H9 (cell line): ENCODE measurements at regions not wholly inside any gene's neighbourhood (a gene's known extent, or its start where the extent isn't known, plus 50 kb on each side); places are given as distances from the start of the nearest gene placed in this dataset.

Source experiments
- DNase-seq: peaks from one replicate; pipeline ENCODE4 v3.0.0-alpha.2; 2017
- H2AFZ ChIP-seq: one replicate; pipeline ENCODE4 v1.6.1; 2013; ENCODE audit warnings: mild to moderate bottlenecking, low read length, control low read depth, moderate library complexity
- H2AK5ac ChIP-seq: 2 replicates; pipeline ENCODE4 v1.6.1; 2013; ENCODE audit warnings: low read length, control low read depth, mixed read lengths; ENCODE audit not compliant: insufficient read length
- H2BK120ac ChIP-seq: one replicate; pipeline ENCODE4 v1.6.1; 2013; ENCODE audit warnings: low read depth, mild to moderate bottlenecking, low read length, control low read depth, inconsistent platforms; ENCODE audit not compliant: poor library complexity, severe bottlenecking
- H2BK12ac ChIP-seq: 2 replicates; pipeline ENCODE4 v1.6.1; 2013; ENCODE audit warnings: low read length, control low read depth, mixed read lengths, low read depth; ENCODE audit not compliant: insufficient read length
- H2BK15ac ChIP-seq: 2 replicates; pipeline ENCODE4 v1.6.1; 2013; ENCODE audit warnings: low read depth, low read length, control low read depth
- H2BK20ac ChIP-seq: one replicate; pipeline ENCODE4 v1.6.1; 2013; ENCODE audit warnings: low read depth, mild to moderate bottlenecking, low read length, control low read depth, inconsistent platforms; ENCODE audit not compliant: poor library complexity, severe bottlenecking
- H2BK5ac ChIP-seq: 2 replicates; pipeline ENCODE4 v1.6.1; 2013; ENCODE audit warnings: low read length, control low read depth, mixed read lengths; ENCODE audit not compliant: insufficient read length
- H3K14ac ChIP-seq: 2 replicates; pipeline ENCODE4 v1.6.1; 2013; ENCODE audit warnings: low read length, control low read depth; ENCODE audit not compliant: insufficient read depth
- H3K18ac ChIP-seq: 2 replicates; pipeline ENCODE4 v1.6.1; 2013; ENCODE audit warnings: low read depth, mild to moderate bottlenecking, mixed read lengths, low read length, control low read depth; ENCODE audit not compliant: insufficient read length
- H3K23ac ChIP-seq: 2 replicates; pipeline ENCODE4 v1.6.1; 2013; ENCODE audit warnings: low read length, control low read depth, mixed read lengths, low read depth; ENCODE audit not compliant: insufficient read length
- H3K23me2 ChIP-seq: 2 replicates; pipeline ENCODE4 v1.6.1; 2013; ENCODE audit warnings: low read depth, mild to moderate bottlenecking, mixed read lengths, low read length, control low read depth; ENCODE audit not compliant: insufficient read length, poor library complexity, severe bottlenecking
- H3K27ac ChIP-seq: 2 replicates; pipeline ENCODE4 v1.5.1; 2013; ENCODE audit warnings: low read length, control low read depth, mixed read lengths, low read depth; ENCODE audit not compliant: insufficient read length
- H3K27me3 ChIP-seq: 2 replicates; pipeline ENCODE4 v1.6.1; 2013; ENCODE audit warnings: low read length, control low read depth, inconsistent platforms; ENCODE audit not compliant: insufficient read depth
- H3K4ac ChIP-seq: 2 replicates; pipeline ENCODE4 v1.6.1; 2013; ENCODE audit warnings: low read depth, mild to moderate bottlenecking, control low read depth, inconsistent platforms, low read length, moderate library complexity
- H3K4me1 ChIP-seq: 2 replicates; pipeline ENCODE4 v1.6.1; 2013; ENCODE audit warnings: low read length, control low read depth, inconsistent platforms; ENCODE audit not compliant: insufficient read depth
- H3K4me2 ChIP-seq: 2 replicates; pipeline ENCODE4 v1.6.1; 2013; ENCODE audit warnings: low read length, control low read depth, mixed read lengths; ENCODE audit not compliant: insufficient read length, insufficient read depth
- H3K56ac ChIP-seq: 2 replicates; pipeline ENCODE4 v1.6.1; 2013; ENCODE audit warnings: low read depth, mild to moderate bottlenecking, mixed read lengths, low read length, control low read depth; ENCODE audit not compliant: insufficient read length
- H3K79me1 ChIP-seq: 2 replicates; pipeline ENCODE4 v1.6.1; 2013; ENCODE audit warnings: low read depth, mild to moderate bottlenecking, moderate library complexity, low read length, control low read depth, inconsistent platforms; ENCODE audit not compliant: insufficient read depth, poor library complexity, severe bottlenecking
- H3K79me2 ChIP-seq: 2 replicates; pipeline ENCODE4 v1.6.1; 2013; ENCODE audit warnings: low read length, control low read depth, inconsistent platforms; ENCODE audit not compliant: insufficient read depth
- H3K9ac ChIP-seq: 2 replicates; pipeline ENCODE4 v1.6.1; 2013; ENCODE audit warnings: low read length, control low read depth, mixed read lengths; ENCODE audit not compliant: insufficient read length; ENCODE audit errors: extremely low read depth
- H3K9me3 ChIP-seq: one replicate; pipeline ENCODE4 v1.6.1; 2013; ENCODE audit warnings: low read depth, low read length, inconsistent platforms; ENCODE audit not compliant: control insufficient read depth
- H3T11ph ChIP-seq: one replicate; pipeline ENCODE4 v1.6.1; 2013; ENCODE audit warnings: mild to moderate bottlenecking, low read length, control low read depth, inconsistent platforms
- H4K20me1 ChIP-seq: one replicate; pipeline ENCODE4 v1.6.1; 2013; ENCODE audit not compliant: control insufficient read depth, insufficient read length, insufficient read depth
- H4K5ac ChIP-seq: 2 replicates; pipeline ENCODE4 v1.6.1; 2013; ENCODE audit warnings: low read depth, mild to moderate bottlenecking, mixed read lengths, low read length, control low read depth; ENCODE audit not compliant: insufficient read length
- H4K8ac ChIP-seq: replicated peaks from 2 replicates; pipeline ENCODE4 v1.6.1; 2013; ENCODE audit warnings: low read length, control low read depth, mixed read lengths, low read depth; ENCODE audit not compliant: insufficient read length
- H4K91ac ChIP-seq: 2 replicates; pipeline ENCODE4 v1.6.1; 2013; ENCODE audit warnings: low read depth, mild to moderate bottlenecking, moderate library complexity, mixed read lengths, low read length, control low read depth; ENCODE audit not compliant: insufficient read length
- H3K27ac Mint-ChIP-seq, 3 experiments: 2 replicates in 2 of 3; 3 replicates in 1 of 3; pipeline ENCODE4 v1.8.0; 2020 to 2021; ENCODE audit warnings: mixed read lengths in 3 of 3, mild to moderate bottlenecking in 1 of 3, moderate library complexity in 1 of 3
- H3K27me3 Mint-ChIP-seq: 2 replicates; pipeline ENCODE4 v1.8.0; 2021; ENCODE audit warnings: low read depth, mild to moderate bottlenecking, moderate library complexity, mixed read lengths
- H3K36me3 Mint-ChIP-seq, 3 experiments: 2 replicates in 2 of 3; 3 replicates in 1 of 3; pipeline ENCODE4 v1.8.0; 2020 to 2021; ENCODE audit warnings: low read depth in 3 of 3, mixed read lengths in 3 of 3; ENCODE audit not compliant: insufficient read depth in 1 of 3
- H3K4me1 Mint-ChIP-seq, 2 experiments: 2 replicates each; pipeline ENCODE4 v1.8.0; 2020; ENCODE audit warnings: mixed read lengths in 2 of 2
- H3K4me3 Mint-ChIP-seq, 2 experiments: 2 replicates in 1 of 2; 3 replicates in 1 of 2; pipeline ENCODE4 v1.8.0; 2020 to 2021; ENCODE audit warnings: mild to moderate bottlenecking in 2 of 2, mixed read lengths in 2 of 2, moderate library complexity in 1 of 2
- H3K9me3 Mint-ChIP-seq, 2 experiments: 2 replicates in 1 of 2; 3 replicates in 1 of 2; pipeline ENCODE4 v1.8.0; 2020; ENCODE audit warnings: mild to moderate bottlenecking in 2 of 2, mixed read lengths in 2 of 2, moderate library complexity in 1 of 2
- WGBS: extraction: QIAGEN DNeasy Blood & Tissue Kit; methylation state at CpG from one replicate; pipeline ENCODE4 v1.1.7; 2013; ENCODE audit warnings: missing lambda C conversion rate, low lambda C conversion rate, mixed read lengths; ENCODE audit not compliant: insufficient read length; ENCODE audit errors: extremely low coverage; 5-methylcytosine and 5-hydroxymethylcytosine counted together
- TF ChIP-seq, protein P1 (sequence below): fragments of 200-600 bp; sonication (generic); conservative IDR thresholded peaks from 3 replicates; pipeline ENCODE4 v1.8.0; 2021; ENCODE audit warnings: antibody characterized with exemption, mild to moderate bottlenecking

- Histone ChIP-seq H3K23me2 (no peaks in the 10 kb centered on the region), H2AK5ac (no peak overlapping the region), H2BK15ac (no peak overlapping the region), H3K4ac (no peak overlapping the region), H4K91ac (no peak overlapping the region), H3K23ac (no peak overlapping the region), H3K56ac (no peak overlapping the region), H3K9me3 (no peaks in the 10 kb centered on the region), H2AFZ (no peak overlapping the region), H3K27ac (no peak overlapping the region), H2BK12ac (no peak overlapping the region), H3K79me2 (no peaks in the 10 kb centered on the region), H3K4me1 (no peaks in the 10 kb centered on the region), H3K4me2 (no peak overlapping the region), H4K5ac (no peak overlapping the region), H3K14ac (no peak overlapping the region), H3T11ph (no peak overlapping the region), H4K8ac (no peak overlapping the region), H4K20me1 (no peaks in the 10 kb centered on the region), H3K27me3 (no peaks in the 10 kb centered on the region), H2BK120ac (no peak overlapping the region), H2BK20ac (no peak overlapping the region), H3K9ac (no peak overlapping the region), H3K79me1 (no peaks in the 10 kb centered on the region), H2BK5ac (no peak overlapping the region), H3K18ac (no peak overlapping the region)
- TF ChIP-seq, protein P1, sequence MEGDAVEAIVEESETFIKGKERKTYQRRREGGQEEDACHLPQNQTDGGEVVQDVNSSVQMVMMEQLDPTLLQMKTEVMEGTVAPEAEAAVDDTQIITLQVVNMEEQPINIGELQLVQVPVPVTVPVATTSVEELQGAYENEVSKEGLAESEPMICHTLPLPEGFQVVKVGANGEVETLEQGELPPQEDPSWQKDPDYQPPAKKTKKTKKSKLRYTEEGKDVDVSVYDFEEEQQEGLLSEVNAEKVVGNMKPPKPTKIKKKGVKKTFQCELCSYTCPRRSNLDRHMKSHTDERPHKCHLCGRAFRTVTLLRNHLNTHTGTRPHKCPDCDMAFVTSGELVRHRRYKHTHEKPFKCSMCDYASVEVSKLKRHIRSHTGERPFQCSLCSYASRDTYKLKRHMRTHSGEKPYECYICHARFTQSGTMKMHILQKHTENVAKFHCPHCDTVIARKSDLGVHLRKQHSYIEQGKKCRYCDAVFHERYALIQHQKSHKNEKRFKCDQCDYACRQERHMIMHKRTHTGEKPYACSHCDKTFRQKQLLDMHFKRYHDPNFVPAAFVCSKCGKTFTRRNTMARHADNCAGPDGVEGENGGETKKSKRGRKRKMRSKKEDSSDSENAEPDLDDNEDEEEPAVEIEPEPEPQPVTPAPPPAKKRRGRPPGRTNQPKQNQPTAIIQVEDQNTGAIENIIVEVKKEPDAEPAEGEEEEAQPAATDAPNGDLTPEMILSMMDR = no peak
- no peak overlapping the region; a peak in 1 of 7 replicates for H3K27ac Mint-ChIP-seq
- DNase-seq = no peak
- no CpG with 5 or more reads among the region's 7 CpGs for WGBS
- peaks cover 0 to 13% (median 7%) of the 10 kb centered on the region in 3 experiments; a peak in 6 of 7 replicates for H3K36me3 Mint-ChIP-seq
- H3K4me3 Mint-ChIP-seq = no peak overlapping the region
- H3K27me3 Mint-ChIP-seq = no peaks in the 10 kb centered on the region
- peaks cover 12% of the 10 kb centered on the region in 2 experiments for H3K9me3 Mint-ChIP-seq
- H3K4me1 Mint-ChIP-seq = peaks cover 7 to 8% of the 10 kb centered on the region in 2 experiments
Measured at GRCh38 chr17:6218333-6218732, 148.2 kb downstream of the WSCD1 start.
